ENCODE measurements at regions not wholly inside any gene's neighbourhood (a gene's known extent, or its start where the extent isn't known, plus 50 kb on each side); places are given as distances from the start of the nearest gene placed in this dataset.

DNA sequence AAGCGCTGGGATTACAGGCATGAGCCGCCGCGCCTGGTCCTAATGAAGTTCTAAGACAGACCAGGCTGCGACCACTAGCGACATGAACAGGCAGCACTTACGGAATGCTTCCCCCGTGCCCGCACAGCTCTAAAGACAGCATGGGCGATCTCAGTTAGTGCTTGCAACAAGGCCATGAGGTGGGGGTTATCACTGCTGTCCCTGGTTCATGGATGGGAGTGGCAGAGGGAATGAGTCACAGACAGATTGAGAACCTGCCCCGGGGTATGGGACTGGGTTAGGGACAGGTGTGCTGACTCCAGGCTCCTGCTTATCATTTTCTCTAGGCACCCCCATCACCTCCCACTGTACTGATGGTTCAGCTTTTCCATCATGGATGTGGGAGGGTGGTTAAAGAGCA lies 160.9 kb downstream of the VRK1 start:
- Histone ChIP-seq H3K9me3 (ENCODE audit: severe bottlenecking) (no peaks in the 10 kb centered on the region), H3K4me3 (ENCODE audit: low read depth, low read length) (no peak overlapping the region), H3K27me3 (ENCODE audit: insufficient read depth, low read depth, severe bottlenecking) (no peaks in the 10 kb centered on the region), H3K36me3 (no peaks in the 10 kb centered on the region), H3K27ac (no peak overlapping the region)
- TF ChIP-seq, protein P1, sequence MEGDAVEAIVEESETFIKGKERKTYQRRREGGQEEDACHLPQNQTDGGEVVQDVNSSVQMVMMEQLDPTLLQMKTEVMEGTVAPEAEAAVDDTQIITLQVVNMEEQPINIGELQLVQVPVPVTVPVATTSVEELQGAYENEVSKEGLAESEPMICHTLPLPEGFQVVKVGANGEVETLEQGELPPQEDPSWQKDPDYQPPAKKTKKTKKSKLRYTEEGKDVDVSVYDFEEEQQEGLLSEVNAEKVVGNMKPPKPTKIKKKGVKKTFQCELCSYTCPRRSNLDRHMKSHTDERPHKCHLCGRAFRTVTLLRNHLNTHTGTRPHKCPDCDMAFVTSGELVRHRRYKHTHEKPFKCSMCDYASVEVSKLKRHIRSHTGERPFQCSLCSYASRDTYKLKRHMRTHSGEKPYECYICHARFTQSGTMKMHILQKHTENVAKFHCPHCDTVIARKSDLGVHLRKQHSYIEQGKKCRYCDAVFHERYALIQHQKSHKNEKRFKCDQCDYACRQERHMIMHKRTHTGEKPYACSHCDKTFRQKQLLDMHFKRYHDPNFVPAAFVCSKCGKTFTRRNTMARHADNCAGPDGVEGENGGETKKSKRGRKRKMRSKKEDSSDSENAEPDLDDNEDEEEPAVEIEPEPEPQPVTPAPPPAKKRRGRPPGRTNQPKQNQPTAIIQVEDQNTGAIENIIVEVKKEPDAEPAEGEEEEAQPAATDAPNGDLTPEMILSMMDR (IDR thresholded peaks at IDR 0.05; ENCODE audit: low read depth, low read length) = no peak
- DNase-seq = no peak

DNA sequence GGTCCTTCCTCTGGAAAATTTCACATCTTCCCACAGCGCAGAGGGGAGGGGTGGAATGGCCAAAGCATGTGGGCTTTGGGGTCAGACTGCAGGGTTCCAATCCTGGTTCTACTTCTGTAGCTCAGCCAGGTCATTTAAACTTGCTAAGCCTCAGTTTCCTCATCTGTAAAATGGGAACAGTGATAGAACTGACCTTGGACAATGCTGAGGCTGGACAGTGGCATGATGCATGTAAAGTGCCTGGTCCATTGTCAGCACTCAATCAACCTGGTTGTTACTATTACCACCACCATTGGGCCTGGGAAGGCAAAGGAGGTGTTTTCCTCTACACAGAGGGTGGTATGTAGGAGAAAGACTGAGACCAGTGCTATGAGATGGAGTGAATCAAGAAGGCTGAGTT lies 162.8 kb downstream of the VRK1 start:
- H3K4me3 ChIP-seq (ENCODE audit: low read depth, low read length) = no peak overlapping the region
- no peak overlapping the region for H3K27ac ChIP-seq
- no peaks in the 10 kb centered on the region for H3K27me3 ChIP-seq (ENCODE audit: insufficient read depth, low read depth, severe bottlenecking)
- TF ChIP-seq, protein P1 (IDR thresholded peaks at IDR 0.05; ENCODE audit: low read depth, low read length) = no peak
- H3K9me3 ChIP-seq (ENCODE audit: severe bottlenecking) = no peaks in the 10 kb centered on the region
- DNase-seq = no peak
- no peaks in the 10 kb centered on the region for H3K36me3 ChIP-seq

DNA sequence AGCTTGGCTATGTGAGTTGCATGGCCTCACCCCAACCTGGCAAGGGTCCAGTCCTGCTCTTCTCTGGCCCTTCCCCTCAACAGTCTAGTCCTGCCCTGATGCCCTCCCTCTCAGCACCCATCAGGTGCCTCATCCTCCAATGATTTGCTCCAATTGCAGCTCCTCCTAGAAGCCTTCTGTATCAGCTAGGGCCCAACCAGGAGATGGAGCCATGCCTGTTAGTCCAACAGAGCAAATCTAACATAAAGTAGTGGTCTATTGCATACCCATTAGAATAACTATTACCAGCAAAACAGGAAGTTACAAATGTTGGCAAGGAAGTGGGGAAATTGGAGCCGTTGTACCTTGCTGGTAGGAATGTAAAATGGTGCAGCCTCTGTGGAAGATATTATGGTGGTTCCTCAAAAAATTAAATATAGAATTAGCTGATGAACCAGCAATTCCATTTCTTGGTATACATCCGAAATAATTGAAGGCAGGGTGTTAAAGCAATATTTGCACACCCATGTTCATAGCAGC lies 163.5 kb downstream of the VRK1 start:
- H3K36me3 ChIP-seq = no peaks in the 10 kb centered on the region
- no peaks in the 10 kb centered on the region for H3K9me3 ChIP-seq (ENCODE audit: severe bottlenecking)
- no peak for DNase-seq
- no peak overlapping the region for H3K27ac ChIP-seq
- H3K4me3 ChIP-seq (ENCODE audit: low read depth, low read length) = no peak overlapping the region
- TF ChIP-seq, protein P1 (IDR thresholded peaks at IDR 0.05; ENCODE audit: low read depth, low read length) = no peak
- no peaks in the 10 kb centered on the region for H3K27me3 ChIP-seq (ENCODE audit: insufficient read depth, low read depth, severe bottlenecking)

DNA sequence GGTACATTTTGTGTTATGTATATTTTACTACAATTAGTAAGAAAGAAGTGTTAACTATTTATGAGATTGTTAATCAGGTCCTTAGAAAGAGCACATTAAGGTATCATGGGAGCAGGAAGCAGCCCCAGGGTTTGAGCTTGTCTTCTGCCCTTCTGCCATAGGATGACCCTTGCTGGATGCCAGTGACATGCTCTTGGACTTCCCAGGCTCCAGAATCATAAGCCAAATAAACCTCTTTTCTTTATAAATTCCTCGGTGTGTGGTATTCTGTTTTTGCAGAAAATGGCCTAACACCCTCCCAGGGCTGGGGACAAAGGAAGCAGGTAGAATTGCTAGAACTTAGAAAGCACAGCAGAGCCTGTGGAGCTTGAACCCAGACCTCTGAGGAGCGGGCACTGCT lies 164.7 kb downstream of the VRK1 start:
- H3K4me3 ChIP-seq (ENCODE audit: low read depth, low read length) = no peak overlapping the region
- H3K27me3 ChIP-seq (ENCODE audit: insufficient read depth, low read depth, severe bottlenecking) = no peaks in the 10 kb centered on the region
- no peaks in the 10 kb centered on the region for H3K9me3 ChIP-seq (ENCODE audit: severe bottlenecking)
- no peak for DNase-seq
- TF ChIP-seq, protein P1 (IDR thresholded peaks at IDR 0.05; ENCODE audit: low read depth, low read length) = no peak
- no peaks in the 10 kb centered on the region for H3K36me3 ChIP-seq
- no peak overlapping the region for H3K27ac ChIP-seq

DNA sequence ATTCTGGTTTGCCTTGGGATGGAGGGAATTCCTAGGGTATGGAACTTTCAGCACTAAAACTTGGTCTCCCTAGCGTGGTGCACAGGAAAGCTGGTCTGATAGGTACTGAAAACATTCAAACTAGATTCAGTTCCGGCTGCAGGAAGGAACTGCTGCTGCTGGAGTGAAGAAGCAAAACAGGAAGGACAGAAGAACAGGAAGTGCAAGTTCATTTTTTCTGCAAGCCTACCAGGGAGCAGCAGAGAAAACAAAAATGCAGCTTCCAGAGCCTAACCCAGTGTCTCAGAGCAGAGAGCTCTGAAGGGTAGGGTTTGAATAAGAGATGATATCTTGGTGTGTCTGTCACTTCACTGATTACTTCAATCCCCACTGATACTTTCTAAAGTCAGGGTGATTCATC lies 165.2 kb downstream of the VRK1 start:
- H3K27me3 ChIP-seq (ENCODE audit: insufficient read depth, low read depth, severe bottlenecking) = no peaks in the 10 kb centered on the region
- H3K4me3 ChIP-seq (ENCODE audit: low read depth, low read length) = no peak overlapping the region
- H3K27ac ChIP-seq = no peak overlapping the region
- TF ChIP-seq, protein P1 (IDR thresholded peaks at IDR 0.05; ENCODE audit: low read depth, low read length) = no peak
- no peak for DNase-seq
- H3K36me3 ChIP-seq = no peaks in the 10 kb centered on the region
- H3K9me3 ChIP-seq (ENCODE audit: severe bottlenecking) = no peaks in the 10 kb centered on the region

DNA sequence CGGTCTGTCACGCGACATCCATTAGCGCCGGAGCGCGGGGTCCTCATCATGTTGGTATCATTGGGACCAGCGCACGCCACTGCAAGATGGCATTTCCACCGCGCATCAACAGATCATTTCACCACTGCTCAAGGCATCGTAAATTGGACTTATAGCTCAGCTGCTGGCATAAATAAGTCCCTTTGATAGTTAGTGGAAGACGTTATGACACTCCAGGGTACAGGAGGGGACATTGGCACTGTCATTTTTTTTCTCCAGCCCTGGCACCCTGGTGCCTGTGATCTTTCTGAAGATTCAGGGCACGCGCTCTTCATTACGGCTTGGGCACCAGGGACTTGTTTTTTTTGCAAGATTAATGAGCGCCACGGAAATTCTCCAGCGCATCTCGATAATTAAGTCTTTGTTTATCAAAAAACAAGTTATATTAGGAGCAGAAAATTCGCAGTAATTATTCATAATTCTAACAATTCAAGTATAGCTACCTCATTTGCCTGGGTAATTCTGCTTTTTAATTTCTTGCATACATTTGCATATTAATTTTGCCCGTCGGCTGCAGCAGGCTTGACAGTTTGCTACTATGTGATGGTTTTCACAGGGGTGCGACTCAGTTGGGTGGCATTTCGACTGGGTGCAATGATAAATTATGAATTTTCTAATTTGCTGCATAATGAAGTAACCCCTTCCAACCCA lies 167.7 kb downstream of the VRK1 start:
- no peak for DNase-seq
- Histone ChIP-seq H3K9me3 (ENCODE audit: severe bottlenecking) (no peaks in the 10 kb centered on the region), H3K27me3 (ENCODE audit: insufficient read depth, low read depth, severe bottlenecking) (no peaks in the 10 kb centered on the region), H3K27ac (no peak overlapping the region), H3K4me3 (ENCODE audit: low read depth, low read length) (no peak overlapping the region), H3K36me3 (no peaks in the 10 kb centered on the region)
- TF ChIP-seq, protein P1 (IDR thresholded peaks at IDR 0.05; ENCODE audit: low read depth, low read length) = no peak
